GM12873 (cell line): ENCODE measurements at regions not wholly inside any gene's neighbourhood (a gene's known extent, or its start where the extent isn't known, plus 50 kb on each side); places are given as distances from the start of the nearest gene placed in this dataset.

ENCODE experiments used
- TF ChIP-seq, protein P1 (sequence below): IDR thresholded peaks from 2 replicates; pipeline ENCODE4 v1.5.1; 2012; ENCODE audit warnings: low read depth, mild to moderate bottlenecking, moderate library complexity, low read length, control low read depth; ENCODE audit not compliant: insufficient read depth; ENCODE audit errors: missing control alignments

GRCh38 chr6:144883915-144884314 is 598.8 kb downstream of the UTRN start:
- TF ChIP-seq, protein P1, sequence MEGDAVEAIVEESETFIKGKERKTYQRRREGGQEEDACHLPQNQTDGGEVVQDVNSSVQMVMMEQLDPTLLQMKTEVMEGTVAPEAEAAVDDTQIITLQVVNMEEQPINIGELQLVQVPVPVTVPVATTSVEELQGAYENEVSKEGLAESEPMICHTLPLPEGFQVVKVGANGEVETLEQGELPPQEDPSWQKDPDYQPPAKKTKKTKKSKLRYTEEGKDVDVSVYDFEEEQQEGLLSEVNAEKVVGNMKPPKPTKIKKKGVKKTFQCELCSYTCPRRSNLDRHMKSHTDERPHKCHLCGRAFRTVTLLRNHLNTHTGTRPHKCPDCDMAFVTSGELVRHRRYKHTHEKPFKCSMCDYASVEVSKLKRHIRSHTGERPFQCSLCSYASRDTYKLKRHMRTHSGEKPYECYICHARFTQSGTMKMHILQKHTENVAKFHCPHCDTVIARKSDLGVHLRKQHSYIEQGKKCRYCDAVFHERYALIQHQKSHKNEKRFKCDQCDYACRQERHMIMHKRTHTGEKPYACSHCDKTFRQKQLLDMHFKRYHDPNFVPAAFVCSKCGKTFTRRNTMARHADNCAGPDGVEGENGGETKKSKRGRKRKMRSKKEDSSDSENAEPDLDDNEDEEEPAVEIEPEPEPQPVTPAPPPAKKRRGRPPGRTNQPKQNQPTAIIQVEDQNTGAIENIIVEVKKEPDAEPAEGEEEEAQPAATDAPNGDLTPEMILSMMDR: no peak

- TF ChIP-seq, protein P1: no peak
These were observed 600.7 kb downstream of the UTRN start for GRCh38 chr6:144885817-144886216.

- TF ChIP-seq, protein P1: no peak
These were observed 601.5 kb downstream of the UTRN start for GRCh38 chr6:144886682-144887081.

DNA sequence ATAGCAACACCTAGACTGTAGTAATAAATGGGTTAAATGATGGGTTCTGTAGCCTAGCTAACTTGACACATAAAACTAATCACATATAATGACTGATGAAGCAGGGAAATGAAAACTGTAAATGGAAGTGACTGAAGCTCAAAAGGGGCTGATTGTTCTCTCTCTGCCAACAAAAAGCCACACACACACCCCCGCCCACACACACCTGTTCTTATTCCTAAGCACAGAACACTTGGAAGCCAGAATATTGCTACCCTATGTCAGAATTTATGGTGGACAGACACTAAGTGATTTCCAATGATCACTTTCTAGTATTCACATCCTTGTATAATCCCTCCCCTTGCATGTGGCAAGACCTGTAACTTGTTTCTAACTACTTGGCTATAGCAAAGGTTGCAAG is 603.5 kb downstream of the UTRN start:
- TF ChIP-seq, protein P1: no peak

DNA sequence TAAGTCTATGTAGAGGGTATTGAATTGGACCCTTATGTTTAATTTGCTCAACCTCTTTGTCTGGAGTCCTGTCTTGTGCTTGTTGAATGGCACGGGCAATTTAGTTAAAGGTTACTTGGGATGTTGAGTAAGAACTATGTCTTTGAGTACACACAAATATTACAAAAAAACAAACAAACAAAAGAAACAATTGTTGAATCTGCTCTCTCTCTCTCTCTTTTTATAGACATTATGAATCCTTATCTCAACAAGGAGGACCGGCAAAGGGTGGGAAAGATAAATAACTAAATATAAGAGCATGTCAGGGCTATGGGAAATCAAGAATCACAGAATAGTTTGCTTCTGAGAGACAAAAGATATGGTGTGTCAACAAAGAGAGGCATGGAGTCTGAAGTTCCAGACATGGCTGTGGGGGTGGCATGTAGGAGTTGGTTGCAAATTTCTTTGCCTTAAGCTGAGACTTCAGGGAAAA is 608.6 kb downstream of the UTRN start:
- TF ChIP-seq, protein P1: no peak

GRCh38 chr6:144894240-144894639 is 609.1 kb downstream of the UTRN start:
- TF ChIP-seq, protein P1: no peak

- TF ChIP-seq, protein P1: no peak
These were observed 610.5 kb downstream of the UTRN start for GRCh38 chr6:144895313-144896278.
